Gastrocnemius medialis (tissue), 4 donors: ENCODE measurements at regions not wholly inside any gene's neighbourhood (a gene's known extent, or its start where the extent isn't known, plus 50 kb on each side); places are given as distances from the start of the nearest gene placed in this dataset.

Source experiments
- POLR2A ChIP-seq, 2 donors: fragments of 450-650 bp; IDR thresholded peaks; one replicate each; pipeline ENCODE4 v1.6.1; 2017; ENCODE audit warnings: antibody characterized with exemption in 2 of 2, mild to moderate bottlenecking in 2 of 2, moderate library complexity in 2 of 2
- TF ChIP-seq, protein P1 (sequence below), 5 experiments: fragments of 450-650 bp in 3 of 5; fragments of 200-600 bp in 2 of 5; sonication (generic) in 2 of 5; IDR thresholded peaks in 4 of 5; conservative IDR thresholded peaks in 1 of 5; 1 replicate in 4 of 5; 2 replicates in 1 of 5; pipeline ENCODE4 v1.5.1; 2016 to 2019; ENCODE audit warnings: antibody characterized with exemption in 5 of 5, mild to moderate bottlenecking in 3 of 5, moderate library complexity in 3 of 5

DNA sequence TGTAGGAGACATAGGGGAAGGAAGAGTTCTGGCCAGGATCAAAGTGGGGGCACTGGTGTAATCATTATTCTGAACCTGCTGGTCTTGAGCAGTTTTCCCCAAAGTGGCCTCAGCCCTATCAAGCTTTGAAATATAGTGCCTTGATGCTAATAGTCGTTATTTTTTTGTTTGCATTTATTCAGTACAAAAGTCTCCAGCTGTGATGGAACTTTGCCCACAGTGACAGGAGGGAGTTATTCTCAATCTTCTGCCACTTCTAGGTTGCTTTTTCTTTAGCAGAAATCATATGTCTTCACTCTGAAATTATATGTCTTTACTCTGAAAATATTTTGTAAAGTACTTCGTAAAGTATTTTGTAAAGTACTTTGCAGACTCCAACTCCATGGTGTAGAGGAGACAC lies 93.1 kb downstream of the FAT3 start:
- TF ChIP-seq, protein P1, sequence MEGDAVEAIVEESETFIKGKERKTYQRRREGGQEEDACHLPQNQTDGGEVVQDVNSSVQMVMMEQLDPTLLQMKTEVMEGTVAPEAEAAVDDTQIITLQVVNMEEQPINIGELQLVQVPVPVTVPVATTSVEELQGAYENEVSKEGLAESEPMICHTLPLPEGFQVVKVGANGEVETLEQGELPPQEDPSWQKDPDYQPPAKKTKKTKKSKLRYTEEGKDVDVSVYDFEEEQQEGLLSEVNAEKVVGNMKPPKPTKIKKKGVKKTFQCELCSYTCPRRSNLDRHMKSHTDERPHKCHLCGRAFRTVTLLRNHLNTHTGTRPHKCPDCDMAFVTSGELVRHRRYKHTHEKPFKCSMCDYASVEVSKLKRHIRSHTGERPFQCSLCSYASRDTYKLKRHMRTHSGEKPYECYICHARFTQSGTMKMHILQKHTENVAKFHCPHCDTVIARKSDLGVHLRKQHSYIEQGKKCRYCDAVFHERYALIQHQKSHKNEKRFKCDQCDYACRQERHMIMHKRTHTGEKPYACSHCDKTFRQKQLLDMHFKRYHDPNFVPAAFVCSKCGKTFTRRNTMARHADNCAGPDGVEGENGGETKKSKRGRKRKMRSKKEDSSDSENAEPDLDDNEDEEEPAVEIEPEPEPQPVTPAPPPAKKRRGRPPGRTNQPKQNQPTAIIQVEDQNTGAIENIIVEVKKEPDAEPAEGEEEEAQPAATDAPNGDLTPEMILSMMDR (IDR thresholded peaks at IDR 0.05 in 4 of 5, conservative IDR thresholded peaks at IDR 0.05 in 1 of 5) = no peak
- TF ChIP-seq POLR2A (IDR thresholded peaks at IDR 0.05) = no peak
